Thymus (tissue), 11 donors: ENCODE measurements at regions not wholly inside any gene's neighbourhood (a gene's known extent, or its start where the extent isn't known, plus 50 kb on each side); places are given as distances from the start of the nearest gene placed in this dataset.

ENCODE experiments used
- DNase-seq, 9 donors: peaks; one replicate each; pipeline ENCODE4 v3.0.0-alpha.2; 2013; ENCODE audit warnings: low spot score in 9 of 9, low read depth in 6 of 9, missing footprints in 1 of 9
- H3K27ac ChIP-seq, 2 donors: one replicate each; pipeline ENCODE4 v1.5.1; 2013; ENCODE audit warnings: control low read depth in 1 of 2, low read depth in 1 of 2, low read length in 1 of 2, mild to moderate bottlenecking in 1 of 2, moderate library complexity in 1 of 2
- H3K27me3 ChIP-seq, 2 donors: one replicate each; pipeline ENCODE4 v1.5.1; 2013; ENCODE audit warnings: low read length in 1 of 2; ENCODE audit not compliant: control insufficient read depth in 2 of 2, insufficient read depth in 1 of 2
- H3K36me3 ChIP-seq, 2 donors: one replicate each; pipeline ENCODE4 v1.5.1; 2013; ENCODE audit warnings: low read length in 1 of 2, mild to moderate bottlenecking in 1 of 2, moderate library complexity in 1 of 2; ENCODE audit not compliant: control insufficient read depth in 2 of 2, insufficient read depth in 2 of 2
- H3K4me1 ChIP-seq, 2 donors: one replicate each; pipeline ENCODE4 v1.5.1; 2013; ENCODE audit warnings: low read length in 2 of 2; ENCODE audit not compliant: control insufficient read depth in 2 of 2, insufficient read depth in 2 of 2
- H3K4me3 ChIP-seq, 2 donors: one replicate each; pipeline ENCODE4 v1.5.1; 2013; ENCODE audit warnings: low read length in 2 of 2, control low read depth in 1 of 2, mild to moderate bottlenecking in 1 of 2
- H3K9me3 ChIP-seq, 2 donors: one replicate each; pipeline ENCODE4 v1.5.1; 2013; ENCODE audit warnings: low read length in 1 of 2, mild to moderate bottlenecking in 1 of 2; ENCODE audit not compliant: control insufficient read depth in 2 of 2, insufficient read depth in 1 of 2
- WGBS: extraction: QIAGEN DNeasy Blood & Tissue Kit; methylation state at CpG from one replicate; pipeline ENCODE4 v1.1.7; 2013; 5-methylcytosine and 5-hydroxymethylcytosine counted together
- donor health status: healthy.

DNA sequence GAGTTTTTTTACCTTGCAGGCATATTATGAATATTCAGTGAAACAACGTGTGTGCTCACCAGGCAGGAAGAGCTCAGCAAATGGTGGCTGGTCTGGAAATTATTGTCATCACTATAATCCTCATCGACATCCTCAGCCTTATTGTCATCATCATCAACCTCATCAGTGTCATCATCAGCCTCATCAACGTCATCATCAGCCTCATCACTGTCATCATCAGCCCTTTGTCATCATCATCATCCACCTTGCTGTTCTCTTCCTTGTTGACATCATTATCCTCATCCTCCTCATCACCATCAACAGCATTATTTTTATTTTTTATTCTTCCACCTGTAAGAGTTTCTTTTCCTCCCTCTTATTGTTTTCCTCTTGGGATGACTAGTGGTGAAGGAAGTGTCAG, 142.3 kb upstream of the GPR26 start:
- 86% methylated on average over 3 of the region's 3 CpGs for WGBS
- no peaks in the 10 kb centered on the region for H3K27me3 ChIP-seq
- no peaks in the 10 kb centered on the region for H3K36me3 ChIP-seq
- H3K27ac ChIP-seq = no peak overlapping the region
- no peaks in the 10 kb centered on the region for H3K9me3 ChIP-seq
- DNase-seq = no peak
- no peaks in the 10 kb centered on the region for H3K4me1 ChIP-seq
- no peak overlapping the region for H3K4me3 ChIP-seq

DNA sequence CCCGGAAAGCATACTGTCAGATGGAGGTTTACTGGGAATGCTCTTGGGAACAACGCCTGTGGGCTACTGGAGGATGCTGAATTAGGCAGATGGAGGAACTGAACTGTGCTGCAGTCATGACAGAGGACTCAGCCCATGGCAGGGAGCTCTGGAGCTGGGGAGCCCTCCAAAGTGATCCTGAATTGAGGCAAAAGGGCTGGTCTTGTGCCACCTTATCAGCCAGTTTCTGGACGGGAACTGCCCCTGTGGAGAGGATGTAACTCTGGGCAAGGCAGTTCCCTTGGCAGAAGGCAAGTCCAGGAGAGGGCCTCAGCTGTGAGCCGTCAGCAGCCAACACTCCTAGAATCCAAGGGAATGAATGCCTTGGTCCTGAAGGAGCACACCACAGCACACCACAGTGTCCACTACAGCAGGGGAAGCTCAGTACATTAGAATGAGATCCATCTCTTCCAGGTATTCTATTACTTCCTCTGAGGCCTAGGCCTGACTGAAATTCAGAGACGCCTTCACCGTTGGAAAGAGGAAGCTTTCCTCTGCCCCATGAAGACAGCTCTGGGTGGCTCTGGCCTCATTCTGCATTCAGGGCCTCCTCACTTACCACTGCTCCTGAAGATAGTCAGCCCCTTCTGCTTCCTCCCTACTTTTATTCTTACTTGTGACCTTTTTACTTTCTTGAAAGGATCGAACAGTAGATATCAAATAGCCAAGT, 139.6 kb upstream of the GPR26 start:
- Histone ChIP-seq H3K27me3 (no peaks in the 10 kb centered on the region), H3K27ac (no peak overlapping the region), H3K36me3 (no peaks in the 10 kb centered on the region), H3K4me3 (no peak overlapping the region), H3K9me3 (no peaks in the 10 kb centered on the region), H3K4me1 (no peaks in the 10 kb centered on the region)
- no peak for DNase-seq
- 77% methylated on average over 7 of the region's 7 CpGs for WGBS

DNA sequence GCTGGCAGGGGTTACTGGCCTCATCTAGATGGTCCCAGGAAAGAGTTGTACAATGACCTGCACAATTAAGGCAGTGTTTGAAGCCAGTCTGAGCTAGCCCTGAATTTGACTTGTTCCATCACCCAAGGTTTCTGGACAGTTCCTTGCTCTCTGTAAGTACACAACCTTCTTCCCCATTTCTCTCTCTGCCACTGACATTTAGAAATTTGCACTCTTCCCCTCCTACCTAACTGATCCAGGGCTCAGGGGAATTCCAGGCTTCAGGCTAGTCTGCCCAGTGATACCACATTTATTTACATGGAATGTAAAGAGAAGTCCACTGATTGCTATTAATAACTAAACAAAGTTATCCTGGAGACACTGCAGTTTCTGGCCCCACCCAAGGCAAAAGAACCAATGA, 139.0 kb upstream of the GPR26 start:
- H3K4me1 ChIP-seq = no peaks in the 10 kb centered on the region
- no peaks in the 10 kb centered on the region for H3K27me3 ChIP-seq
- no peak overlapping the region for H3K4me3 ChIP-seq
- H3K27ac ChIP-seq = no peak overlapping the region
- no peaks in the 10 kb centered on the region for H3K9me3 ChIP-seq
- H3K36me3 ChIP-seq = no peaks in the 10 kb centered on the region
- DNase-seq = no peak

DNA sequence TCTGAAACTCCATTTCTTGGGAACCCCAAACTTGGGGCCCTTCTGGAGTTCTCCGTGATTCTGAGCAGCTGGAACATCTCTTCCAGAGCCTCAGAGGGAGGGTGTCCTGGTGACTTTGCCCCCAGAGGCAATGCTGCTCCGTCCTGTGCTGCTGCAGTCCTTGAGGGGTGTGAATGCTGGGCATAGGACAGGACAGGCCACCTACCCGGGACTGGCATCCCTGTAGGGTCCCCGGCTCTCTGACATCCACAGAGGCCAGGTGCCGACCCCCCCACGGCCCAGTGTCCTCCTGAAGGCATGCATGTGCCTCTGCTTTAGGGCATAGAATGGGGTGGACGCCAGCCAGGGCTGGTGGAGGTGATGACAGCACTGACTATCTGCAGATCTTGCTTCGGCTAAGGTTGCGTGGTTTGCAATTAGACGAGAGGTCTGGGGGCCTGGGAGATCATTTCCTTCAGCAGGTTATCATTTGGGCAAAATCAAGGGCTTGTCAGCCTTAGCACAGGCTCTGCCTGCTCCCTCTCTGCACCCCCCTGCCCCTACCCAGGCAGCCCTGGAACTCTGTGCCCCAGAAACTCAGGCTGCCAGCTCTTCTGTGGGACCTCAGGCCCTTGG, 136.9 kb upstream of the GPR26 start:
- Histone ChIP-seq H3K36me3 (no peaks in the 10 kb centered on the region), H3K4me1 (no peaks in the 10 kb centered on the region), H3K27me3 (no peaks in the 10 kb centered on the region), H3K27ac (no peak overlapping the region), H3K4me3 (no peak overlapping the region), H3K9me3 (no peaks in the 10 kb centered on the region)
- WGBS = 84% methylated on average over 10 of the region's 10 CpGs
- no peak for DNase-seq

DNA sequence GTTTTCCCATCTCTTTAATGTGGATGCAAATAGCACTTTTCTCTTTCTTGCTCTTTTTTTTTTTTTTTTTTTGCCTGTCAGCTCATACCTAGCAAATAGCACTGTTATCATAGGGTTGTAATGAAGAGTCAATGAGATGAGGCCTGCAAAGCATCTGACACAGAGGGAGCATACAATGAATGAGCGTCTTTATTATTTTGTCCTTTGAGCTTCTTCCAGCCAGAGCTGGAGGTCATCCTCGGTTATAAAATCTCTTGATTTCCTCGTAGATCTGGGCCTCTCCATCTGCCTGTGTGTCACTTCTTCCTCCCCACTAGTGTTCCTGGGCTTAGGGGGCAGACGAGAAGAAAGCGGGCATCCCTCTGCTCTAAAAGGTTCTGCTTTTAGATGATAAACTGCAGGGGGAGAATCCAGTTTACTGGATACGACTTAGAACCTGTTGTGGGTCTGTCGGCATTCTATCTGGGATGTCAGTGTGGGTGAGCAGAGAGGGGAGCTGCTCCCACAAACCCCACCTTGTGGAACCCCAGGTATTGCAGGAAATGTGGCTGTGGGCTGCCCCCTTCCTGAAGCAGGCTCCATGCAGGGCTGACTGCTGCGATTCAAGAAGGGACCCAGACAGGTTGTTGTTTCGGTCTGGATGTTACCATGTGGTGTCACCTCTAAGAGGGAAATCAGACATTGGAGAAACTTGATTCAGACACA, 135.8 kb upstream of the GPR26 start:
- H3K9me3 ChIP-seq = no peaks in the 10 kb centered on the region
- 74% methylated on average over 9 of the region's 9 CpGs for WGBS

DNA sequence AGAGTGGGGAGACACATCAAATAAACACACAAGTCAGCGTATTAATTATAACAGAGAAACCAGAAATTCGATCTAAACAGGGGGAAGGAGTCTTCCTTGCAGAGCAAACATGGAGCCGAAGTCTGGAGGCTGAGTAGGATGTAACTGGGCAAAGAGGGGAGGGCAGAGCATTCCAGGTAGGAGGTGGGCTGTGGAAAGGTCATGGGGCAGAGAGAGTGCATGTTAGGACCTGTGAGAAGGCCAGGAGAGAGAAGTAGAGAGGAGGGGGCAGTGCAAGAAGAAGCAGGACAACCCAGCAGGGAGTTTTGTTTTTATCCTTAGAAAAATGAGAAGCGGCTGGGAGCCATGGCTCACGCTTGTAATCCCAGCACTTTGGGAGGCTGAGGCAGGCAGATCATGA, 130.8 kb upstream of the GPR26 start:
- no peaks in the 10 kb centered on the region for H3K36me3 ChIP-seq
- WGBS = 95% methylated on average over 5 of the region's 5 CpGs

More for the DNA sequence above, 135.8 kb upstream of the GPR26 start:
- Histone ChIP-seq H3K27me3 (no peaks in the 10 kb centered on the region), H3K4me3 (no peak overlapping the region), H3K36me3 (no peaks in the 10 kb centered on the region), H3K27ac (no peak overlapping the region), H3K4me1 (no peaks in the 10 kb centered on the region)
- DNase-seq = no peak

DNA sequence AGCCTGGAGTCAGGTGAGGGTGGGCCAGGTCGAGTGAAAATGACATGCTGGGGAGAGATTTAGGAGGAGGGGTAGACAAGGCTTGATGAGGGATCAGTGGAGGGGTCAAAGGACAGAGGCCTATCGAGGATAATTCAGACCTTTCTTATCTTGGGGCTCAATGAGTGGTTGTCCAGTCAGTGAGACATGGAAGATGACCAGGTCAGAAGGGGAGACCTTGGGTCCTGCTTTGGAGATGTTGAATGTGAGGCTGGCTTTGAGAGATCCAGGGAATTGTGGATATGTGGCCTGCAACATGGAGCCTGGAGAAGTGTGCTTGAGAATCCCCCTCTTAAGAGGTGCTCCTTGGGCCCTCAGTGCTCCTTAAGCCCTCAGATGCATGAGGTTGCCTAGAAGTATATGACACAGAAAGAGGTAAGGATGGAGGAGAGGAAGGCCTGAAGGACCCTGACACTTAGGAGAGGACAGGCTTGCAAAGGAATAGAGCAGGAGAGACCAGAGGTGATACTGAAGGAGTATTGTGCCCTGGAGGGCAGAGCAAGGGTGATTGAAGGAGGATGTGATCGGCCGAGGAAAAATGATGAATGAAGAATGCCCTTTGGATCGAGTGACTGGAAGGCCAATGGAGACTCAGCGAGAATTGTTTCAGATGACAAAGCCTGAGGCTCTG, 129.8 kb upstream of the GPR26 start:
- H3K27ac ChIP-seq = no peak overlapping the region
- DNase-seq = no peak
- H3K27me3 ChIP-seq = peaks cover 2 to 6% of the 10 kb centered on the region in 2 donors
- no peaks in the 10 kb centered on the region for H3K9me3 ChIP-seq
- WGBS = 86% methylated on average over 6 of the region's 6 CpGs
- no peaks in the 10 kb centered on the region for H3K4me1 ChIP-seq
- H3K4me3 ChIP-seq = no peak overlapping the region
- H3K36me3 ChIP-seq = no peaks in the 10 kb centered on the region

More for the DNA sequence above, 130.8 kb upstream of the GPR26 start:
- Histone ChIP-seq H3K9me3 (no peaks in the 10 kb centered on the region), H3K27me3 (peaks cover 2 to 6% of the 10 kb centered on the region in 2 donors), H3K4me1 (no peaks in the 10 kb centered on the region), H3K4me3 (no peak overlapping the region), H3K27ac (no peak overlapping the region)
- DNase-seq = no peak

DNA sequence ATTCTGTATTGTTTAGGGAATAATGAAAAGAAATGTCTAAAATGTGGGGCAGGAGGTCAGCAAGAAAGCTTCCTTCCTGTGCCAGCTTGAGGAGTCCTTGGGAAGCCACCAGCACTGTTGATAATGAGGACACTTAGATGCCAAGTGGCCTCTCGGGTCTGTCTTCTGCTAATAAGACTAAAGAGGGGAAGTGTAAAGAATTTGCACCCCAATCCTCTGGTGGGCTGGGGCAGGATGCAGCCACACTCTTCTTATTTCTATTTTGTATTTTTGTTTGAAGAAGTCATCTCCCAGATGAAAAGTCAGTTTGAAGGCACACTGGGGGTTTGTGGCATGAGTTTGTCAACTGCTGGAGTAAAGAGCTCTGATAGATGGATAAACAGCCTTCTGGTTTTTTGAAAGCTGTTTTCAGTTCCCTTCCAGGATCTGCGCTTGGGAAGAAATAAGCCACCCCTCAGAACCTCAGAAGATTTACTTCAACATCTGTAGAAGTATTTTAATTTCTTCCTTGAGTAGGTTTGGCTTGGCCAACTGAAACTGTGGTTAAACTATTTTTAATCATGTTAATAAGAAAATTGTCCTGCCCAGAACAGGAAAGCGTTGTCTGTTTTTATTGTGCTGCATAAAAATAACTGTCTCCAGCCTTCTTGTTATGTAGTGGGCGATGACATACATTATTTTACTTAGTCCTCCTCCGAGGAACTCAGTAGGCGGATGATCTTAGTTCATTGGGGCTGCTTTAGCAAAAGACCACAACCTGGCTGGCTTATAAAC, 128.8 kb upstream of the GPR26 start:
- no peaks in the 10 kb centered on the region for H3K4me1 ChIP-seq
- H3K27ac ChIP-seq = no peak overlapping the region
- H3K9me3 ChIP-seq = no peaks in the 10 kb centered on the region
- DNase-seq = no peak
- H3K4me3 ChIP-seq = no peak overlapping the region
- no peaks in the 10 kb centered on the region for H3K36me3 ChIP-seq
- peaks cover 2 to 6% of the 10 kb centered on the region in 2 donors for H3K27me3 ChIP-seq
- 92% methylated on average over 6 of the region's 6 CpGs for WGBS
